CD4-positive, CD25-positive, alpha-beta regulatory T cell (primary cell): ENCODE measurements at regions not wholly inside any gene's neighbourhood (a gene's known extent, or its start where the extent isn't known, plus 50 kb on each side); places are given as distances from the start of the nearest gene placed in this dataset.

Experiments used
- ATAC-seq, 2 donors: fragments of 150-1000 bp; cut with Tn5 transposase; one replicate each; pipeline ENCODE4 v1.10.0; 2021; ENCODE audit warnings: low read depth in 2 of 2, moderate number of reproducible peaks in 2 of 2, moderate library complexity in 1 of 2
- DNase-seq, 3 donors: peaks; one replicate each; pipeline versions ENCODE4 v3.0.0 to v3.0.0-alpha.2; 2012 to 2022; ENCODE audit warnings: mixed read lengths in 1 of 3
- H3K27ac ChIP-seq: one replicate; pipeline ENCODE4 v1.7.0; 2013; ENCODE audit warnings: mild to moderate bottlenecking, low read length; ENCODE audit not compliant: insufficient read depth, poor library complexity, severe bottlenecking
- H3K27me3 ChIP-seq: one replicate; pipeline ENCODE4 v1.7.0; 2013; ENCODE audit warnings: low read length; ENCODE audit not compliant: control insufficient read depth, insufficient read depth
- H3K36me3 ChIP-seq: one replicate; pipeline ENCODE4 v1.7.0; 2013; ENCODE audit warnings: mild to moderate bottlenecking, low read length, moderate library complexity; ENCODE audit not compliant: control insufficient read depth, insufficient read depth
- H3K4me1 ChIP-seq: 2 replicates; pipeline ENCODE4 v1.7.0; 2013; ENCODE audit warnings: mild to moderate bottlenecking, low read length; ENCODE audit not compliant: insufficient read depth, control insufficient read depth, poor library complexity, severe bottlenecking
- H3K4me3 ChIP-seq: one replicate; pipeline ENCODE4 v1.7.0; 2013; ENCODE audit warnings: low read depth, mild to moderate bottlenecking, low read length, moderate library complexity
- H3K9me3 ChIP-seq, 2 experiments: 1 replicate in 1 of 2; 2 replicates in 1 of 2; pipeline ENCODE4 v1.7.0; 2013; ENCODE audit warnings: low read length in 2 of 2, mild to moderate bottlenecking in 1 of 2, moderate library complexity in 1 of 2; ENCODE audit not compliant: control insufficient read depth in 2 of 2
- H3K27ac Mint-ChIP-seq, 3 donors: one replicate each; pipeline ENCODE4 v1.8.0; 2020 to 2022; ENCODE audit warnings: mild to moderate bottlenecking in 3 of 3, mixed read lengths in 3 of 3, moderate library complexity in 2 of 3
- H3K27me3 Mint-ChIP-seq: one replicate; pipeline ENCODE4 v1.8.0; 2022; ENCODE audit warnings: mild to moderate bottlenecking, mixed read lengths
- H3K36me3 Mint-ChIP-seq: one replicate; pipeline ENCODE4 v1.8.0; 2020; ENCODE audit warnings: mixed read lengths
- H3K4me1 Mint-ChIP-seq, 4 donors: one replicate each; pipeline ENCODE4 v1.8.0; 2020 to 2022; ENCODE audit warnings: mixed read lengths in 4 of 4, mild to moderate bottlenecking in 1 of 4
- H3K4me3 Mint-ChIP-seq, 4 donors: one replicate each; pipeline ENCODE4 v1.8.0; 2020 to 2022; ENCODE audit warnings: mild to moderate bottlenecking in 4 of 4, mixed read lengths in 4 of 4, moderate library complexity in 3 of 4
- H3K9me3 Mint-ChIP-seq, 7 donors: one replicate each; pipeline ENCODE4 v1.8.0; 2020 to 2022; ENCODE audit warnings: mixed read lengths in 7 of 7, mild to moderate bottlenecking in 3 of 7, moderate library complexity in 2 of 7

DNA sequence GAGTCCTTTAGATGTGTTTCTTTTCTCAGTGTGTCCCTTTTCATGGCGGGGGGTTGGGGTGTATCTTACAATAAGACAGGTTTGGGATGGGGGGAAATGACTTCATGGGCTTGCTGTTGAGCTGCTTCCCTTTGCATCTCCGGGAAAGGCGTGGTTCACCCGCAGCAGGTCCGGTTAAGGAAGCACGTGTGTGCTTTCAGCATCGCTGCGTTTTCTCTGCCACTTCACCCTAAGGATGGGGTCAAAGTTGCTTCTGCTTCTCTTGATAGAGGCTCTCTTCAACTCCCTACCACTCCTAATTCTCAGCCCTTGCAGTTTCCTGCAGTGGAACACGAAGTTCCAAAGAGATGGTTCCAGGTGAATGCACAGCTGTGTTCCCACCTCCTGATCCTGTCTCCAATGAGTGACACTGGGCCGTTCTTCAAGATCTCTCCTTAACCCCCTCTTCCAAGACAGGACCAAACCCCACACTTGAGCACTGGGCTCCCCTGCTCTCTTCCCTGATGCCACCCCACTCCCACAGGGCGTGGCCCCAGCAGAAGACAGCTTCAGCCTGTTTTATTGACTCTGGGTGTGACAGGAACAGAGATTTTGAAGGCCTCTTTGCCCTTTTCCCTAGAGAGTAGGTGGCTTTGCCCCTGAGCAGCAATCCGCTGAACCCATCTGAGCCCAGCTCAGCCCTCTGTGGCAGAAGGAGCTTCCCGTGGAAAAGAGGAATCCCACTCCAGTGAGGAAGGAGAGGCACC lies 85.2 kb downstream of the PLEKHG1 start:
- Mint-ChIP-seq H3K4me1 (peaks cover 0 to 10% (median 4%) of the 10 kb centered on the region in 4 donors), H3K9me3 (no peaks in the 10 kb centered on the region)
- DNase-seq, result no peak

GRCh38 chr6:150685860-150686259 lies 86.2 kb downstream of the PLEKHG1 start:
- no peaks in the 10 kb centered on the region for H3K4me1 ChIP-seq
- H3K9me3 Mint-ChIP-seq, result no peaks in the 10 kb centered on the region
- no peak overlapping the region for H3K4me3 Mint-ChIP-seq
- H3K27me3 Mint-ChIP-seq, result no peaks in the 10 kb centered on the region
- H3K36me3 ChIP-seq, result no peaks in the 10 kb centered on the region
- H3K36me3 Mint-ChIP-seq, result no peaks in the 10 kb centered on the region
- peaks cover 0 to 10% (median 4%) of the 10 kb centered on the region in 4 donors for H3K4me1 Mint-ChIP-seq
- no peaks in the 10 kb centered on the region for H3K9me3 ChIP-seq
- no peak overlapping the region for H3K27ac Mint-ChIP-seq
- H3K27ac ChIP-seq, result no peak overlapping the region
- ATAC-seq (peak; percentile 43 to 72), DNase-seq (peak in 2 of 3 donors; percentile 10 to 52)
- no peaks in the 10 kb centered on the region for H3K27me3 ChIP-seq
- no peak overlapping the region for H3K4me3 ChIP-seq

More for the DNA sequence above, 85.2 kb downstream of the PLEKHG1 start:
- Mint-ChIP-seq H3K4me3 (no peak overlapping the region), H3K27ac (no peak overlapping the region), H3K27me3 (no peaks in the 10 kb centered on the region), H3K36me3 (no peaks in the 10 kb centered on the region)
- no peaks in the 10 kb centered on the region for H3K27me3 ChIP-seq
- no peak for ATAC-seq
- no peaks in the 10 kb centered on the region for H3K9me3 ChIP-seq
- H3K36me3 ChIP-seq, result no peaks in the 10 kb centered on the region
- no peak overlapping the region for H3K27ac ChIP-seq
- no peak overlapping the region for H3K4me3 ChIP-seq
- H3K4me1 ChIP-seq, result no peaks in the 10 kb centered on the region

DNA sequence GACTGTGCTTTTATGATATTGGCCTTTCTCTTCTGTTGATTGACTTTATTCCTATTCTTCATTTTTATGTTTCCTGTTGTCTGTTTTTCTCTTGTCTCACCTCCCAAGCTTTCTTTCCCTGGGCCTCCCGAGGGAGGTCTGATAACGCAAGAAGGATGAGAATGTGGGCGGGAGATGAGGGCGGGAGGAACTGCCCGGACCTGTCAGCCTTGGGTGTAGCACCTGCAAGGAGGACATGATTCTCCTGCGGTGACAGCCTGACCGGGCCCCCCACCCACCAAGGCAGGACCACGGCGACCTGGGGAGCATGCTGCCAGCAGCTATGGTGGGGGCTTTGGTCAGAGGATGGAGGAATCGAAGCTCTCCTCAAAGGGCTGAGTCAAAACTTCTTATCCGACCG lies 86.9 kb downstream of the PLEKHG1 start:
- Mint-ChIP-seq H3K4me1 (peaks cover 0 to 10% (median 4%) of the 10 kb centered on the region in 4 donors), H3K4me3 (no peak overlapping the region), H3K36me3 (no peaks in the 10 kb centered on the region), H3K27me3 (no peaks in the 10 kb centered on the region), H3K27ac (no peak overlapping the region), H3K9me3 (no peaks in the 10 kb centered on the region)
- H3K27me3 ChIP-seq, result no peaks in the 10 kb centered on the region
- no peak for ATAC-seq
- no peaks in the 10 kb centered on the region for H3K4me1 ChIP-seq
- DNase-seq, result no peak
- no peak overlapping the region for H3K4me3 ChIP-seq
- no peaks in the 10 kb centered on the region for H3K9me3 ChIP-seq
- H3K36me3 ChIP-seq, result no peaks in the 10 kb centered on the region
- H3K27ac ChIP-seq, result no peak overlapping the region

DNA sequence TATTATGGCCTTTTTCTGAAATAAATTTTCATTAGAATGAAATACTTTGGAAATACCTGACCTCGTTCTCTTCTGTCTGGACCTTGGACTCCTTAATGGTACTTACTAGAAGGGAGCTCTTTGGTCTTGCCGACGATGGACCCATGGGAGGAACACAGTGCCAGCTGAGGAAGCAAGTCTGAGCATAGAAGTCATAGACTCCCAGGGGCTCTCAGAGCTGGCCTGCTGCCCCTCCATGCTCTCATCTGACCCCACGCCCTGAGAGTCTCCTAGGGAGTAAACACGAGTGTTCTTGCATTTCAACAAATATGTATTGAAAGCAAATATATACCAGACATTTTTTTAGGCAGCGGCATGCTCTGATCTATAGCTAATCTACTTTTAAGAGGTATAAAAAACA lies 87.8 kb downstream of the PLEKHG1 start:
- no peaks in the 10 kb centered on the region for H3K27me3 Mint-ChIP-seq
- ATAC-seq, result no peak
- no peaks in the 10 kb centered on the region for H3K27me3 ChIP-seq
- H3K9me3 ChIP-seq, result no peaks in the 10 kb centered on the region
- H3K4me3 Mint-ChIP-seq, result no peak overlapping the region
- H3K4me1 Mint-ChIP-seq, result peaks cover 0 to 10% (median 4%) of the 10 kb centered on the region in 4 donors
- H3K36me3 ChIP-seq, result no peaks in the 10 kb centered on the region
- no peak overlapping the region for H3K4me3 ChIP-seq
- H3K4me1 ChIP-seq, result no peaks in the 10 kb centered on the region
- DNase-seq, result no peak
- H3K27ac ChIP-seq, result no peak overlapping the region
- H3K36me3 Mint-ChIP-seq, result no peaks in the 10 kb centered on the region
- no peak overlapping the region for H3K27ac Mint-ChIP-seq
- no peaks in the 10 kb centered on the region for H3K9me3 Mint-ChIP-seq

- H3K4me3 Mint-ChIP-seq, result no peak overlapping the region
- peaks cover 0 to 11% (median 0%) of the 10 kb centered on the region in 4 donors for H3K4me1 Mint-ChIP-seq
- Histone ChIP-seq H3K9me3 (no peaks in the 10 kb centered on the region), H3K27ac (no peak overlapping the region), H3K4me1 (no peaks in the 10 kb centered on the region), H3K36me3 (no peaks in the 10 kb centered on the region), H3K27me3 (no peaks in the 10 kb centered on the region), H3K4me3 (no peak overlapping the region)
- H3K27me3 Mint-ChIP-seq, result no peaks in the 10 kb centered on the region
- ATAC-seq (no peak), DNase-seq (no peak)
- H3K36me3 Mint-ChIP-seq, result no peaks in the 10 kb centered on the region
- no peak overlapping the region for H3K27ac Mint-ChIP-seq
- H3K9me3 Mint-ChIP-seq, result no peaks in the 10 kb centered on the region
Measured at GRCh38 chr6:150689900-150690590, 90.4 kb downstream of the PLEKHG1 start.

DNA sequence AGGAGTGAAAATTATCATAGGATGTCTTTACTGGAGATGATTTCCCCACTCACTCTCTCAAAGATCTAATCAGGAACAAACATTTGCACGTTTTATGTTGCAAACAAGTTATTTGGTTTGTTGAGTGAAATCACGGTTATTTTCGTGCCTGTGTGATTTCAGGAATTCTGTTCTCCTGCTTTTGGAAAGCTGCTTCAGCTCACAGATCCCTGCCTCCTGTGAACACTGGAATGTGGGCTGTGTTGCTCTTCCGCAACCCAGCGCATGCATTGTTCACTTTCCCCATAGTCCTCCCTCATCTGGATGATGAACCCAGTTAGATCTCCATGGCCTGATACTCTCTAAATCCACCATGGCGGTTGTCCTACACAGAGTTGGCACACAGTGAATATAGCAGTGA lies 91.0 kb downstream of the PLEKHG1 start:
- H3K27ac ChIP-seq, result no peak overlapping the region
- H3K27me3 Mint-ChIP-seq, result no peaks in the 10 kb centered on the region

DNA sequence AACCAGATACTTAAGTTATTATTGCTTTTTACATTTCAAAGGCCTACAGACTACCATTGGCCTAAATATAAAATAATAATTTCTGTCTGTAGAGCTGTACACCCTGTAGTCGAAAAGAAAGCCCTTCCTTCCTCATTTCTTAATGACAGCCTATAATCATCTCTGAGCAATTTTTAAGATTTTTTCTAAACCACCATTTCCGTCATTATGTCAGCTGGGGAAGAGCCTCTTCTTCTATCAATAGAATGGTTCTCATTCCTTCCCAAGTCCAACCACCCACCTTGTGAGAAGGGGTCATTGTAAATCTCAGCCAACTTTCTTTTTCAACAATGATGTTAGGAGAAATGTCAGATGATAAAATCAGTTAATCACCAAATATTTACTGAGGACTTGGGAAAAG lies 91.8 kb downstream of the PLEKHG1 start:
- no peak for ATAC-seq
- DNase-seq, result no peak
- no peaks in the 10 kb centered on the region for H3K36me3 Mint-ChIP-seq
- Histone ChIP-seq H3K27ac (no peak overlapping the region), H3K4me3 (no peak overlapping the region), H3K9me3 (no peaks in the 10 kb centered on the region), H3K36me3 (no peaks in the 10 kb centered on the region), H3K27me3 (no peaks in the 10 kb centered on the region), H3K4me1 (no peaks in the 10 kb centered on the region)
- H3K9me3 Mint-ChIP-seq, result no peaks in the 10 kb centered on the region
- H3K27me3 Mint-ChIP-seq, result no peaks in the 10 kb centered on the region
- H3K4me3 Mint-ChIP-seq, result no peak overlapping the region
- peak overlapping the region in 1 of 3 donors; percentile 32 for H3K27ac Mint-ChIP-seq
- H3K4me1 Mint-ChIP-seq, result peaks cover 0 to 11% (median 0%) of the 10 kb centered on the region in 4 donors

More for the DNA sequence above, 91.0 kb downstream of the PLEKHG1 start:
- Histone ChIP-seq H3K27me3 (no peaks in the 10 kb centered on the region), H3K4me3 (no peak overlapping the region), H3K4me1 (no peaks in the 10 kb centered on the region), H3K9me3 (no peaks in the 10 kb centered on the region), H3K36me3 (no peaks in the 10 kb centered on the region)
- Mint-ChIP-seq H3K9me3 (no peaks in the 10 kb centered on the region), H3K36me3 (no peaks in the 10 kb centered on the region), H3K4me3 (no peak overlapping the region), H3K27ac (no peak overlapping the region), H3K4me1 (peaks cover 0 to 11% (median 0%) of the 10 kb centered on the region in 4 donors)
- ATAC-seq (no peak), DNase-seq (no peak)

DNA sequence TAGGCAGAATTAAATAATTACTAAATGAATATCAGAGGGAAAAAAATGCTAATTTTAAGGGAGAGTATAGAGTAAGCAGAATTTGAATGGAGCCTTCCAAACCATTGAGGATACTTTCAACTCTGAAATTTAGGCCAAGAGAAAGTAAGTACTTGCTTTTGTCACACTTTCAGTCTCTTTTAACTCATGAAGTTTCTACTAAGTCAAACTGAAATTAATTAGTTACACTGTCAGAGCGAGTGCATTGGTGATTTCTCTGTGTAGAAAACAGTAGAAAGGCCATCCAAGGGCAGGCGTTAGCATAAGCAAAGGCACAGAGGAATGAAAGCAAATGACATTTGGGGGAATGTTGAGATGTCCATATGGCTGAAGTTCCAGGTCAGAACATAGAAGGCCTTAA lies 92.9 kb downstream of the PLEKHG1 start:
- Histone ChIP-seq H3K4me3 (no peak overlapping the region), H3K36me3 (no peaks in the 10 kb centered on the region), H3K9me3 (no peaks in the 10 kb centered on the region), H3K27me3 (no peaks in the 10 kb centered on the region), H3K27ac (no peak overlapping the region), H3K4me1 (no peaks in the 10 kb centered on the region)
- H3K27me3 Mint-ChIP-seq, result no peaks in the 10 kb centered on the region
- DNase-seq (no peak), ATAC-seq (no peak)
- H3K4me3 Mint-ChIP-seq, result no peak overlapping the region
- peaks cover 0 to 5% (median 0%) of the 10 kb centered on the region in 4 donors for H3K4me1 Mint-ChIP-seq
- no peak overlapping the region for H3K27ac Mint-ChIP-seq
- no peaks in the 10 kb centered on the region for H3K36me3 Mint-ChIP-seq
- no peaks in the 10 kb centered on the region for H3K9me3 Mint-ChIP-seq
